GM12878 (cell line): ENCODE measurements at regions not wholly inside any gene's neighbourhood (a gene's known extent, or its start where the extent isn't known, plus 50 kb on each side); places are given as distances from the start of the nearest gene placed in this dataset.

Experiments used
- ATAC-seq: fragments of 200-7000 bp; cut with Tn5 transposase; 3 replicates; pipeline ENCODE4 v1.9.1; 2020; ENCODE audit warnings: mild to moderate bottlenecking, moderate library complexity
- BruUV-seq: library from RNA; stranded (reverse); fragments of 400-500 nt; replicated peaks from 2 replicates; lab custom pipeline; 2021; lab: Mats Ljungman, UMichigan
- CTCF ChIA-PET: fragments of 300-600 bp; sonication (Branson Sonifier 250); formaldehyde crosslinking; extraction: SDS; loops from one replicate; lab custom pipeline; 2021; ENCODE audit warnings: inconsistent platforms; lab: Yijun Ruan, JAX
- POLR2A ChIA-PET: fragments of 350-600 bp; formaldehyde crosslinking; extraction: SDS; loops from one replicate; lab custom pipeline; 2021; ENCODE audit warnings: inconsistent platforms; lab: Charles Lee
- RAD21 ChIA-PET: fragments of 300-600 bp; sonication (Branson Sonifier 250); formaldehyde crosslinking; loops from one replicate; lab custom pipeline; 2023; ENCODE audit warnings: antibody characterized with exemption; ENCODE audit not compliant: unreplicated experiment; lab: Charles Lee
- SMC1A ChIA-PET: fragments of 300-600 bp; sonication (Branson Sonifier 250); formaldehyde crosslinking; loops from one replicate; lab custom pipeline; 2023; ENCODE audit not compliant: unreplicated experiment, uncharacterized antibody; lab: Charles Lee
- DNase-seq: peaks from one replicate; pipeline ENCODE4 v3.0.0-alpha.2; 2011; ENCODE audit warnings: low read depth, low spot score
- FAIRE-seq: peaks from 3 replicates; lab custom pipeline; 2011; peaks lifted over from hg19 to GRCh38; lab: Jason Lieb, UNC
- H2AFZ ChIP-seq: 2 replicates; pipeline ENCODE4 v1.6.0; 2011; ENCODE audit warnings: low read depth, low read length, control low read depth; ENCODE audit not compliant: control insufficient read depth
- H3K27ac ChIP-seq: 2 replicates; pipeline ENCODE4 v1.5.1; 2011; ENCODE audit warnings: control low read depth; ENCODE audit not compliant: control insufficient read depth, insufficient read depth
- H3K27me3 ChIP-seq, 2 experiments: replicated peaks in 1 of 2; 2 replicates each; pipeline versions ENCODE4 v1.6.0 to v1.6.1; 2011; ENCODE audit warnings: low read length in 1 of 2; ENCODE audit not compliant: control insufficient read depth in 2 of 2, insufficient read depth in 2 of 2
- H3K36me3 ChIP-seq, 2 experiments: 2 replicates each; pipeline ENCODE4 v1.5.1; 2011; ENCODE audit warnings: low read length in 1 of 2; ENCODE audit not compliant: control insufficient read depth in 2 of 2, insufficient read depth in 2 of 2
- H3K4me1 ChIP-seq: 2 replicates; pipeline ENCODE4 v1.6.1; 2011; ENCODE audit warnings: mild to moderate bottlenecking, low read length, moderate library complexity, mixed read lengths; ENCODE audit not compliant: control insufficient read depth, insufficient read depth
- H3K4me2 ChIP-seq: 2 replicates; pipeline ENCODE4 v1.6.0; 2011; ENCODE audit warnings: control low read depth; ENCODE audit not compliant: control insufficient read depth, insufficient read depth
- H3K4me3 ChIP-seq: fragments of 200-600 bp; sonication (generic); 2 replicates; pipeline ENCODE4 v1.5.1; 2016
- H3K79me2 ChIP-seq: 2 replicates; pipeline ENCODE4 v1.6.0; 2011; ENCODE audit warnings: low read length; ENCODE audit not compliant: control insufficient read depth, insufficient read depth
- H3K9ac ChIP-seq: 2 replicates; pipeline ENCODE4 v1.8.0; 2011; ENCODE audit warnings: low read length, control low read depth, mixed read lengths; ENCODE audit not compliant: control insufficient read depth, insufficient read depth
- H3K9me3 ChIP-seq: replicated peaks from 3 replicates; pipeline ENCODE4 v1.5.1; 2011; ENCODE audit warnings: mild to moderate bottlenecking, low read length; ENCODE audit not compliant: control insufficient read depth, insufficient read depth
- H4K20me1 ChIP-seq: 2 replicates; pipeline ENCODE4 v1.6.0; 2011; ENCODE audit not compliant: control insufficient read depth, insufficient read depth
- BHLHE40 ChIP-seq, 2 experiments: fragments of 450-650 bp in 1 of 2; IDR thresholded peaks; 2 replicates each; pipeline ENCODE4 v1.6.1; 2011 to 2017; ENCODE audit warnings: low read depth in 2 of 2, borderline replicate concordance in 1 of 2, improper control_type of control experiment in 1 of 2, low read length in 1 of 2, mild to moderate bottlenecking in 1 of 2
- CHD2 ChIP-seq: IDR thresholded peaks from 2 replicates; pipeline ENCODE4 v1.6.1; 2011; ENCODE audit warnings: low read depth, low read length, improper control_type of control experiment, borderline replicate concordance
- ESRRA ChIP-seq: IDR thresholded peaks from 2 replicates; pipeline ENCODE4 v1.6.1; 2012; ENCODE audit warnings: mild to moderate bottlenecking, low read length, improper control_type of control experiment
- HDAC6 ChIP-seq: fragments of 200-600 bp; sonication (generic); IDR thresholded peaks from one replicate; pipeline ENCODE4 v1.8.0; 2017; ENCODE audit warnings: antibody characterized with exemption; ENCODE audit not compliant: unreplicated experiment
- IRF5 ChIP-seq: fragments of 450-650 bp; IDR thresholded peaks from 2 replicates; pipeline ENCODE4 v1.6.1; 2017; ENCODE audit warnings: borderline replicate concordance
- PAX8 ChIP-seq: fragments of 450-650 bp; IDR thresholded peaks from 2 replicates; pipeline ENCODE4 v1.6.1; 2017; ENCODE audit warnings: mild to moderate bottlenecking, moderate library complexity
- RAD21 ChIP-seq: IDR thresholded peaks from 2 replicates; pipeline ENCODE4 v1.6.1; 2011; ENCODE audit warnings: mild to moderate bottlenecking, low read depth, low read length, moderate library complexity; ENCODE audit not compliant: insufficient read depth
- RELA ChIP-seq: fragments of 450-650 bp; IDR thresholded peaks from 2 replicates; pipeline ENCODE4 v1.8.0; 2014; ENCODE audit warnings: borderline replicate concordance; ENCODE audit not compliant: partially characterized antibody
- SIX5 ChIP-seq: IDR thresholded peaks from 2 replicates; pipeline ENCODE4 v1.6.1; 2011; ENCODE audit warnings: mild to moderate bottlenecking, low read depth, low read length, moderate library complexity; ENCODE audit not compliant: severe bottlenecking
- TAF1 ChIP-seq: IDR thresholded peaks from 2 replicates; pipeline ENCODE4 v1.6.1; 2011; ENCODE audit warnings: mild to moderate bottlenecking, low read depth, low read length, borderline replicate concordance
- TCF7 ChIP-seq: IDR thresholded peaks from 2 replicates; pipeline ENCODE4 v1.6.1; 2014; ENCODE audit warnings: antibody characterized with exemption, borderline replicate concordance
- ZBTB40 ChIP-seq: fragments of 450-650 bp; IDR thresholded peaks from 2 replicates; pipeline ENCODE4 v1.6.1; 2016; ENCODE audit warnings: mild to moderate bottlenecking, moderate library complexity, borderline replicate concordance
- WGBS: methylation state at CpG from one replicate; pipeline ENCODE4 v1.1.6; 2016; ENCODE audit warnings: low lambda C conversion rate; ENCODE audit not compliant: insufficient replicate concordance, insufficient coverage; ENCODE audit errors: missing lambda C conversion rate; 5-methylcytosine and 5-hydroxymethylcytosine counted together
- in situ Hi-C: fragments of 300-500 bp; cut with MboI; formaldehyde crosslinking; loops from 9 replicates; pipeline ENCODE4 v1.14.3; 2018; ENCODE audit warnings: mixed read lengths
- intact Hi-C: fragments of 100-400 bp; cut with micrococcal nuclease; formaldehyde crosslinking; loops from one replicate; pipeline ENCODE4 v1.14.2; 2022; ENCODE audit not compliant: unreplicated experiment

GRCh38 chr1:96214982-96215381, 506.6 kb upstream of the PTBP2 start:
- intact Hi-C loops (no loop called here), in situ Hi-C loops (no loop called here)
- Histone ChIP-seq H3K27ac (no peak overlapping the region), H3K4me1 (no peaks in the 10 kb centered on the region), H4K20me1 (no peaks in the 10 kb centered on the region), H3K79me2 (no peaks in the 10 kb centered on the region), H3K4me3 (no peak overlapping the region), H2AFZ (no peak overlapping the region), H3K36me3 (no peaks in the 10 kb centered on the region), H3K27me3 (no peaks in the 10 kb centered on the region), H3K9me3 (no peaks in the 10 kb centered on the region), H3K9ac (no peak overlapping the region), H3K4me2 (no peak overlapping the region)
- no TSS peak for BruUV-seq
- no peak for DNase-seq
- 5% methylated on average over 2 of the region's 2 CpGs for WGBS
- ChIA-PET RAD21 (no interaction called here), SMC1A (interaction anchor here (3.0 kb wide), 1 partner anchor 14 kb away, joined by 9 read pairs; no protein-coding TSS in a partner anchor), CTCF (no interaction called here), POLR2A (no interaction called here)
- FAIRE-seq, result no peak
- TF ChIP-seq RELA, result no peak
- TF ChIP-seq IRF5, result no peak
- TF ChIP-seq BHLHE40 (IDR thresholded peaks at IDR 0.05; ENCODE audit: borderline replicate concordance in 1 of 2, low read depth in 2 of 2, low read length in 1 of 2), result no peak
- no peak for TF ChIP-seq HDAC6
- no peak for TF ChIP-seq ESRRA
- ATAC-seq, result no peak

- in situ Hi-C loops, result no loop called here
- 7% methylated on average over 3 of the region's 3 CpGs for WGBS
- no peak overlapping the region for H3K4me2 ChIP-seq
- SMC1A ChIA-PET, result no interaction called here
- H3K36me3 ChIP-seq, result no peaks in the 10 kb centered on the region
- DNase-seq (no peak), FAIRE-seq (no peak), ATAC-seq (no peak)
- H3K9me3 ChIP-seq, result no peaks in the 10 kb centered on the region
- CTCF ChIA-PET, result no interaction called here
- POLR2A ChIA-PET, result no interaction called here
- no peak overlapping the region for H3K9ac ChIP-seq
- no peak overlapping the region for H2AFZ ChIP-seq
- RAD21 ChIA-PET, result no interaction called here
- H3K27me3 ChIP-seq, result no peaks in the 10 kb centered on the region
- H3K4me3 ChIP-seq, result no peak overlapping the region
- BruUV-seq, result no TSS peak
- H3K4me1 ChIP-seq, result no peaks in the 10 kb centered on the region
- intact Hi-C loops, result no loop called here
- no peak overlapping the region for H3K27ac ChIP-seq
- no peaks in the 10 kb centered on the region for H3K79me2 ChIP-seq
- no peaks in the 10 kb centered on the region for H4K20me1 ChIP-seq
- TF ChIP-seq BHLHE40 (IDR thresholded peaks at IDR 0.05; ENCODE audit: borderline replicate concordance in 1 of 2, low read depth in 2 of 2, low read length in 1 of 2) (no peak), CHD2 (no peak), RAD21 (no peak), SIX5 (no peak), TAF1 (no peak), TCF7 (no peak), ZBTB40 (no peak), PAX8 (no peak)
Measured at GRCh38 chr1:96220651-96221050, 500.9 kb upstream of the PTBP2 start.
